Endothelial cell of umbilical vein (primary cell): ENCODE measurements at regions not wholly inside any gene's neighbourhood (a gene's known extent, or its start where the extent isn't known, plus 50 kb on each side); places are given as distances from the start of the nearest gene placed in this dataset.

Source experiments
- BruUV-seq: library from RNA; stranded (reverse); fragments of 400-500 nt; replicated peaks from 2 replicates; lab custom pipeline; 2021; lab: Mats Ljungman, UMichigan
- CTCF ChIA-PET: fragments of 300-600, 350-600 bp; sonication (Branson Sonifier 250); formaldehyde crosslinking; loops from one replicate; lab custom pipeline; 2021; ENCODE audit warnings: antibody characterized with exemption, inconsistent platforms; lab: Charles Lee
- POLR2A ChIA-PET: fragments of 300-600, 350-600 bp; sonication (Branson Sonifier 250); formaldehyde crosslinking; loops from one replicate; lab custom pipeline; 2021; ENCODE audit warnings: antibody characterized with exemption, inconsistent platforms; lab: Charles Lee
- DNase-seq: peaks from one replicate; pipeline ENCODE4 v3.0.0-alpha.2; 2011; ENCODE audit warnings: low read depth, low spot score
- FAIRE-seq: peaks from 2 replicates; lab custom pipeline; 2011; peaks lifted over from hg19 to GRCh38; lab: Jason Lieb, UNC
- H2AFZ ChIP-seq: 2 replicates; pipeline ENCODE4 v1.6.0; 2012; ENCODE audit warnings: low read depth, low read length, control low read depth, inconsistent platforms
- H3K27ac ChIP-seq: 2 replicates; pipeline ENCODE4 v1.5.1; 2011; ENCODE audit warnings: low read depth, mild to moderate bottlenecking, control low read depth, low read length, moderate library complexity; ENCODE audit not compliant: insufficient read depth
- H3K27me3 ChIP-seq, 2 experiments: 2 replicates each; pipeline versions ENCODE4 v1.6.0 to v1.6.1; 2011; ENCODE audit warnings: low read length in 2 of 2, mixed read lengths in 1 of 2; ENCODE audit not compliant: control insufficient read depth in 2 of 2, insufficient read depth in 2 of 2
- H3K36me3 ChIP-seq, 2 experiments: 2 replicates in 1 of 2; 3 replicates in 1 of 2; pipeline ENCODE4 v1.5.1; 2011; ENCODE audit warnings: low read length in 2 of 2, mild to moderate bottlenecking in 1 of 2, moderate library complexity in 1 of 2; ENCODE audit not compliant: control insufficient read depth in 2 of 2, insufficient read depth in 2 of 2; ENCODE audit errors: extremely low read depth in 1 of 2
- H3K4me1 ChIP-seq: 3 replicates; pipeline ENCODE4 v1.5.1; 2011; ENCODE audit warnings: mild to moderate bottlenecking, low read length; ENCODE audit not compliant: control insufficient read depth, insufficient read depth; ENCODE audit errors: extremely low read depth
- H3K4me2 ChIP-seq: 2 replicates; pipeline ENCODE4 v1.6.1; 2011; ENCODE audit warnings: low read length, control low read depth, mixed read lengths; ENCODE audit not compliant: insufficient read depth
- H3K4me3 ChIP-seq, 3 experiments: fragments of 200-600 bp in 1 of 3; sonication (generic), shearing (Covaris generic) in 1 of 3; replicated peaks in 1 of 3; 2 replicates each; pipeline ENCODE4 v1.5.1; 2011 to 2016; ENCODE audit warnings: control low read depth in 3 of 3, low read length in 3 of 3, mild to moderate bottlenecking in 2 of 3, inconsistent platforms in 1 of 3, low read depth in 1 of 3, moderate library complexity in 1 of 3; ENCODE audit not compliant: insufficient read depth in 1 of 3
- H3K79me2 ChIP-seq: 2 replicates; pipeline ENCODE4 v1.6.0; 2012; ENCODE audit warnings: low read length, inconsistent platforms; ENCODE audit not compliant: control insufficient read depth, insufficient read depth
- H3K9ac ChIP-seq: replicated peaks from 2 replicates; pipeline ENCODE3; 2011; ENCODE audit warnings: low read length, control low read depth; ENCODE audit not compliant: insufficient read depth; ENCODE audit errors: extremely low read depth
- H3K9me1 ChIP-seq: replicated peaks from 3 replicates; pipeline ENCODE4 v1.6.0; 2011; ENCODE audit warnings: mild to moderate bottlenecking, low read length; ENCODE audit not compliant: control insufficient read depth, insufficient read depth; ENCODE audit errors: extremely low read depth
- H3K9me3 ChIP-seq: replicated peaks from 2 replicates; pipeline ENCODE4 v1.5.1; 2012; ENCODE audit warnings: low read length, inconsistent platforms; ENCODE audit not compliant: control insufficient read depth, insufficient read depth
- H4K20me1 ChIP-seq: replicated peaks from 2 replicates; pipeline ENCODE3; 2011; ENCODE audit warnings: mild to moderate bottlenecking, low read length; ENCODE audit not compliant: control insufficient read depth, insufficient read depth; ENCODE audit errors: extremely low read depth
- EZH2 ChIP-seq: IDR thresholded peaks from 2 replicates; pipeline ENCODE4 v1.6.1; 2012; ENCODE audit warnings: borderline replicate concordance, low read depth, mild to moderate bottlenecking, moderate library complexity, low read length, inconsistent platforms; ENCODE audit not compliant: severe bottlenecking
- FOS ChIP-seq: IDR thresholded peaks from 2 replicates; pipeline ENCODE4 v1.6.1; 2011; ENCODE audit warnings: mild to moderate bottlenecking, low read length, moderate library complexity, borderline replicate concordance; ENCODE audit not compliant: insufficient read depth
- GATA2 ChIP-seq: IDR thresholded peaks from 2 replicates; pipeline ENCODE4 v1.7.0; 2011; ENCODE audit warnings: low read depth, mild to moderate bottlenecking, moderate library complexity, mixed read lengths, low read length; ENCODE audit not compliant: insufficient read length, insufficient read depth
- JUN ChIP-seq: IDR thresholded peaks from 2 replicates; pipeline ENCODE4 v1.6.1; 2011; ENCODE audit warnings: borderline replicate concordance, low read depth; ENCODE audit not compliant: insufficient read length, insufficient read depth
- MYC ChIP-seq: IDR thresholded peaks from one replicate; pipeline ENCODE4 v1.6.1; 2011; ENCODE audit warnings: mild to moderate bottlenecking, low read depth, low read length
- POLR2A ChIP-seq: IDR thresholded peaks from 2 replicates; pipeline ENCODE4 v1.6.1; 2012; ENCODE audit warnings: low read depth, mild to moderate bottlenecking, control low read depth, low read length
- POLR2AphosphoS5 ChIP-seq: IDR thresholded peaks from 2 replicates; pipeline ENCODE4 v1.6.1; 2012; ENCODE audit warnings: low read depth, mild to moderate bottlenecking, control low read depth, low read length, moderate library complexity; ENCODE audit not compliant: insufficient read depth
- dilution Hi-C: fragments of 300-500 bp; cut with MboI; formaldehyde crosslinking; loops from one replicate; pipeline ENCODE4 v1.15.0; 2019; ENCODE audit warnings: low sequenced_read_pairs; ENCODE audit not compliant: extremely low pct_ligation_motif_present
- intact Hi-C: fragments of 100-400 bp; cut with micrococcal nuclease; formaldehyde crosslinking; loops from one replicate; pipeline ENCODE4 v1.10.0; 2022
- TF ChIP-seq, protein P1 (sequence below): IDR thresholded peaks from 2 replicates; pipeline ENCODE4 v1.6.1; 2011; ENCODE audit not compliant: insufficient read depth, insufficient read length
- TF ChIP-seq, protein P2 (sequence below), 2 donors: IDR thresholded peaks; 1 replicate in 1 of 2; 2 replicates in 1 of 2; pipeline ENCODE4 v1.5.1; 2011; ENCODE audit warnings: low read length in 2 of 2, mild to moderate bottlenecking in 2 of 2, moderate library complexity in 2 of 2, control low read depth in 1 of 2, inconsistent platforms in 1 of 2, low read depth in 1 of 2; ENCODE audit not compliant: insufficient read depth in 1 of 2; ENCODE audit errors: extremely low read depth in 1 of 2

DNA sequence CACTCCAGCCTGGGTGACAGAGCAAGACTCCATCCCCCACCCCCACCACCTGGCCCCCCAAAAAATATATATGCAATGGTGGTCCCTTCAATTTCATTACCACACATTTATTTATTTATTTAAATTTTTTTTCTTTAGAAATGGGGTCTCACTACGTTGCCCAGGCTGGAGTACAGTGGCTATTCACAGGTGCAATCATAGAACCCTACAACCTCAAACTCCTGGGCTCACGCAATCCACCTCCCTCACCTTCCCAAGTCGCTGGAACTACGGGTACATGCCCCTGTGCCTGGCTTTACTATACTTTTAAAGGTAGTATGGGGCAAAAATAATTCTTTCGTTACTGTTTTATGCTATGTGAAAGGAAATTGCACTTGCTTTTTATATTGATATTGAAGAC, 50.9 kb upstream of the EP300 start:
- no peak overlapping the region for H3K4me2 ChIP-seq
- H3K4me3 ChIP-seq: no peak overlapping the region
- intact Hi-C loops: no loop called here
- H3K9me1 ChIP-seq: no peaks in the 10 kb centered on the region
- H3K36me3 ChIP-seq: no peaks in the 10 kb centered on the region
- POLR2A ChIA-PET: no interaction called here
- no TSS peak for BruUV-seq
- CTCF ChIA-PET: no interaction called here
- H3K27ac ChIP-seq: no peak overlapping the region
- no peaks in the 10 kb centered on the region for H3K4me1 ChIP-seq
- no peaks in the 10 kb centered on the region for H4K20me1 ChIP-seq
- no peak overlapping the region for H2AFZ ChIP-seq
- no peaks in the 10 kb centered on the region for H3K9me3 ChIP-seq
- dilution Hi-C loops: no loop called here
- no peaks in the 10 kb centered on the region for H3K79me2 ChIP-seq
- no peak for FAIRE-seq
- no peak overlapping the region for H3K9ac ChIP-seq
- DNase-seq: no peak
- no peaks in the 10 kb centered on the region for H3K27me3 ChIP-seq
- no peak for TF ChIP-seq MYC
- TF ChIP-seq, protein P1, sequence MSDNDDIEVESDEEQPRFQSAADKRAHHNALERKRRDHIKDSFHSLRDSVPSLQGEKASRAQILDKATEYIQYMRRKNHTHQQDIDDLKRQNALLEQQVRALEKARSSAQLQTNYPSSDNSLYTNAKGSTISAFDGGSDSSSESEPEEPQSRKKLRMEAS: no peak
- no peak for TF ChIP-seq FOS
- TF ChIP-seq JUN: no peak
- TF ChIP-seq POLR2AphosphoS5: no peak
- TF ChIP-seq, protein P2, sequence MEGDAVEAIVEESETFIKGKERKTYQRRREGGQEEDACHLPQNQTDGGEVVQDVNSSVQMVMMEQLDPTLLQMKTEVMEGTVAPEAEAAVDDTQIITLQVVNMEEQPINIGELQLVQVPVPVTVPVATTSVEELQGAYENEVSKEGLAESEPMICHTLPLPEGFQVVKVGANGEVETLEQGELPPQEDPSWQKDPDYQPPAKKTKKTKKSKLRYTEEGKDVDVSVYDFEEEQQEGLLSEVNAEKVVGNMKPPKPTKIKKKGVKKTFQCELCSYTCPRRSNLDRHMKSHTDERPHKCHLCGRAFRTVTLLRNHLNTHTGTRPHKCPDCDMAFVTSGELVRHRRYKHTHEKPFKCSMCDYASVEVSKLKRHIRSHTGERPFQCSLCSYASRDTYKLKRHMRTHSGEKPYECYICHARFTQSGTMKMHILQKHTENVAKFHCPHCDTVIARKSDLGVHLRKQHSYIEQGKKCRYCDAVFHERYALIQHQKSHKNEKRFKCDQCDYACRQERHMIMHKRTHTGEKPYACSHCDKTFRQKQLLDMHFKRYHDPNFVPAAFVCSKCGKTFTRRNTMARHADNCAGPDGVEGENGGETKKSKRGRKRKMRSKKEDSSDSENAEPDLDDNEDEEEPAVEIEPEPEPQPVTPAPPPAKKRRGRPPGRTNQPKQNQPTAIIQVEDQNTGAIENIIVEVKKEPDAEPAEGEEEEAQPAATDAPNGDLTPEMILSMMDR (IDR thresholded peaks at IDR 0.05; ENCODE audit: extremely low read depth in 1 of 2, insufficient read depth in 1 of 2, low read depth in 1 of 2, low read length in 2 of 2): no peak
- no peak for TF ChIP-seq EZH2
- no peak for TF ChIP-seq GATA2
- TF ChIP-seq POLR2A: no peak
